ENCODE measurements at regions not wholly inside any gene's neighbourhood (a gene's known extent, or its start where the extent isn't known, plus 50 kb on each side); places are given as distances from the start of the nearest gene placed in this dataset.

GRCh38 chr15:26134152-26134551 is 271.0 kb upstream of the ATP10A start:
- H4K20me1 ChIP-seq (ENCODE audit: insufficient read depth): no peaks in the 10 kb centered on the region
- no peaks in the 10 kb centered on the region for H3K4me1 ChIP-seq (replicated peaks; ENCODE audit: insufficient read depth)
- no peak for TF ChIP-seq CTCF (conservative IDR thresholded peaks at IDR 0.05)
- no peaks in the 10 kb centered on the region for H3F3A ChIP-seq (ENCODE audit: insufficient read depth, low read depth)
- ChIA-PET CTCF (no interaction called here), POLR2A (ENCODE audit: unreplicated experiment) (no interaction called here)
- H3K27me3 ChIP-seq (ENCODE audit: insufficient read depth, low read depth): 0 out of 2 replicates have a peak, but pooled peaks cover 3% of the 10 kb centered on the region
- BruUV-seq (replicated peaks): no TSS peak
- DNase-seq: no peak
- no peaks in the 10 kb centered on the region for H3K36me3 ChIP-seq (ENCODE audit: low read depth)
- no peak overlapping the region for H3K4me3 ChIP-seq
- no peaks in the 10 kb centered on the region for H3K9me3 ChIP-seq (ENCODE audit: insufficient read depth, low read depth)
- H3K9me2 ChIP-seq (ENCODE audit: insufficient read depth): no peaks in the 10 kb centered on the region
- H3K27ac ChIP-seq: no peak overlapping the region
- H2AFZ ChIP-seq: no peak overlapping the region
- H3K4me2 ChIP-seq: no peak overlapping the region
- intact Hi-C loops (cut with micrococcal nuclease; ENCODE audit: unreplicated experiment): no loop called here
- no peaks in the 10 kb centered on the region for H3K79me2 ChIP-seq (ENCODE audit: low read depth)

- POLR2A ChIA-PET (ENCODE audit: unreplicated experiment): no interaction called here
- CTCF ChIA-PET: no interaction called here
These were observed 269.7 kb upstream of the ATP10A start for GRCh38 chr15:26132811-26133210.

GRCh38 chr15:26129852-26130251 is 266.7 kb upstream of the ATP10A start:
- TF ChIP-seq EZH2 (IDR thresholded peaks at IDR 0.05; ENCODE audit: low read depth) (no peak), CTCF (conservative IDR thresholded peaks at IDR 0.05) (no peak)

More at GRCh38 chr15:26132811-26133210, 269.7 kb upstream of the ATP10A start:
- 0 out of 2 replicates have a peak, but pooled peaks cover 3% of the 10 kb centered on the region for H3K27me3 ChIP-seq (ENCODE audit: insufficient read depth, low read depth)
- H2AFZ ChIP-seq: no peak overlapping the region
- TF ChIP-seq EZH2 (IDR thresholded peaks at IDR 0.05; ENCODE audit: low read depth) (no peak), CTCF (conservative IDR thresholded peaks at IDR 0.05) (no peak)
- intact Hi-C loops (cut with micrococcal nuclease; ENCODE audit: unreplicated experiment): no loop called here
- H4K20me1 ChIP-seq (ENCODE audit: insufficient read depth): no peaks in the 10 kb centered on the region
- no peak overlapping the region for H3K4me2 ChIP-seq
- DNase-seq: no peak
- H3K4me3 ChIP-seq: no peak overlapping the region
- no peaks in the 10 kb centered on the region for H3K36me3 ChIP-seq (ENCODE audit: low read depth)
- BruUV-seq (replicated peaks): no TSS peak
- H3K9me2 ChIP-seq (ENCODE audit: insufficient read depth): no peaks in the 10 kb centered on the region
- H3K9me3 ChIP-seq (ENCODE audit: insufficient read depth, low read depth): no peaks in the 10 kb centered on the region
- no peaks in the 10 kb centered on the region for H3K79me2 ChIP-seq (ENCODE audit: low read depth)
- H3K27ac ChIP-seq: no peak overlapping the region
- no peaks in the 10 kb centered on the region for H3K4me1 ChIP-seq (replicated peaks; ENCODE audit: insufficient read depth)
- H3F3A ChIP-seq (ENCODE audit: insufficient read depth, low read depth): no peaks in the 10 kb centered on the region

More at GRCh38 chr15:26129852-26130251, 266.7 kb upstream of the ATP10A start:
- H3K36me3 ChIP-seq (ENCODE audit: low read depth): no peaks in the 10 kb centered on the region
- no peak overlapping the region for H2AFZ ChIP-seq
- CTCF ChIA-PET: no interaction called here
- no peaks in the 10 kb centered on the region for H4K20me1 ChIP-seq (ENCODE audit: insufficient read depth)
- intact Hi-C loops (cut with micrococcal nuclease; ENCODE audit: unreplicated experiment): no loop called here
- H3K4me1 ChIP-seq (replicated peaks; ENCODE audit: insufficient read depth): no peaks in the 10 kb centered on the region
- DNase-seq: no peak
- no peak overlapping the region for H3K4me2 ChIP-seq
- POLR2A ChIA-PET (ENCODE audit: unreplicated experiment): interaction anchor here (0.6 kb wide), 1 partner anchor 1382 kb away, joined by 4 read pairs; no protein-coding TSS in a partner anchor
- no peaks in the 10 kb centered on the region for H3K9me2 ChIP-seq (ENCODE audit: insufficient read depth)
- no peaks in the 10 kb centered on the region for H3K9me3 ChIP-seq (ENCODE audit: insufficient read depth, low read depth)
- H3K27me3 ChIP-seq (ENCODE audit: insufficient read depth, low read depth): peaks cover 5% of the 10 kb centered on the region; the same call in 1 of the 2 replicates
- H3K27ac ChIP-seq: no peak overlapping the region
- no TSS peak for BruUV-seq (replicated peaks)
- H3K4me3 ChIP-seq: no peak overlapping the region
- no peaks in the 10 kb centered on the region for H3K79me2 ChIP-seq (ENCODE audit: low read depth)
- no peaks in the 10 kb centered on the region for H3F3A ChIP-seq (ENCODE audit: insufficient read depth, low read depth)

All from PC-9 (cell line).